Epithelial cell of prostate (primary cell): ENCODE measurements at regions not wholly inside any gene's neighbourhood (a gene's known extent, or its start where the extent isn't known, plus 50 kb on each side); places are given as distances from the start of the nearest gene placed in this dataset.
"Not testable (repeated sequence)": the region's sequence is repeated elsewhere in the genome, so short reads cannot be mapped to it uniquely, and the experiment has no call there.

Experiments used
- DNase-seq: peaks from one replicate; pipeline ENCODE4 v3.0.0-alpha.2; 2011; ENCODE audit warnings: low read depth, low spot score
- H3K27ac ChIP-seq: fragments of 450-650 bp; 2 replicates; pipeline ENCODE4 v1.5.1; 2017; ENCODE audit warnings: mild to moderate bottlenecking

DNA sequence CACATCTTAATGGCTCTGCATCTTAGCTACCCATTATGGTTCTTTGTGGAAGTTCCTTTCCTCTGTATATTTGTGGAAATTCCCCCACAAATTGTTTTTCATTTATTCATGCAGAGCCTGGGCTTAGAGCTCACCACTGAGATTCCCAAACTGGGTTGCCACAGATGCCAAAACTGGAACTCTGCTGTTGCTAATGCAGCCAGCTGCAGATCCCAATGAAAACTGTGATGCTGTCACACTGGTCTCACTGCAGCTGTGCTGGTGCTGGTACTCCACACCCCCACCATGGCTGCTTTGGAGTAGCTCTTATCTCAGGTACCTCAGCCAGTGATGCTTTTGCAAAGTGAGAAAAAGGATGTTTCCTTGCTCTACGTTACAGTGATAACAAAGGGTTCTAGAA is 87.7 kb downstream of the DCK start:
- DNase-seq: no peak
- no peak overlapping the region for H3K27ac ChIP-seq

DNA sequence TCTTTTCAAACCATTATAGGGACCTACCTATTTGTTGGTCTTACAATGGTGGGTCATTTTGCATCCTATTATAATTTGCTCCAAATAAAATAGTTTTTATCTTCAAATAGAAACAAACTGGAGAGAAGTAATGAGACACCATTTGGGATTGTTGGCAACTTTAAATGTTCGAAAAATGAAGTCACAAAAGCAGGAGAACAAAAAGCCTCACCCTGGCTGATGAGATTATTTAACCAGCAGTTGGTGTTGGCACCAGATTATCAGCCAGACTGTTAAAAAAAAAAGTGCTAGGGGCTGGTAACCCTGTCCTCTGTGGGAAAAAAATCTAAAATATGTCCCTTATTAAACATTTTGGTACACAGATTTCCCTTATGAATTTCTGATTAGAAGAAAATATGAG is 100.3 kb downstream of the DCK start:
- H3K27ac ChIP-seq: no peak overlapping the region
- no peak for DNase-seq

DNA sequence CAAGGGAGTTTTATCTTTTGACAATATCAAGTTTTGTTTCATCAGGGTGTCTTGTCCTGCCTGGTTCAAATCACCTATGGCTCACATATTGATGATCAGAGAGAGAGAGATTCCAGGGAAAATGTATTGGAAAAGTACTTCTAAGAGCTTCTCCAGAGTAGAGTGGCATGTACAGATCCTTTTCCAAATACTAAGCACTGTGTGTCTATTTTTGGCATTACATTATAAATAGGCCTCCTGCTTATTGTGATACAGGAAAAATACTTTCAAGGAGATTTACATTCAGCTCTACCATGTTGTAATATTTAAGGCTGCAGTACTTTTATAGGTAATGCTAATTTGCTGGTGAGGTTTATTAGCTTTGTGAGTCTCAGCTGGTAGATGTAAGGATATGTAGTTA is 100.8 kb downstream of the DCK start:
- DNase-seq: no peak
- H3K27ac ChIP-seq: no peak overlapping the region

DNA sequence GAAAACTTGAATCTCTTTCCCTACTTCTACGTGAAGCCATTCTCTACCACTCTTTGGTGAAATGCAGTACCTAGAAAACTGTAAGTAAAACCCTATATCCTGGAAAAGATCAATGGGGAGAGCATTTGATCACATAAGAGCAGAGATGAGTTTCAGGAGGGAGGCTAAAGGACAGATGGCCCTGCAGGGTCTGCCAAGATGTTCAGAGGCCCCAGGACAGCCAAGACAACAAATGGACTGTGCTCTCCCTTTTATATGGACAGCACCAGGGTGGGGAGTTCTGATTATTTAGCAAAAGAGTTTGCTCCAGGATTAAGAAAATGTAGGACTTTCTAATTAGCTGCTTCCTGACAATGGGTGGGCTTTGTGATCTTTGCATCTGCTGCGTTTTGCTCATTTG is 101.7 kb downstream of the DCK start:
- H3K27ac ChIP-seq: no peak overlapping the region
- no peak for DNase-seq

DNA sequence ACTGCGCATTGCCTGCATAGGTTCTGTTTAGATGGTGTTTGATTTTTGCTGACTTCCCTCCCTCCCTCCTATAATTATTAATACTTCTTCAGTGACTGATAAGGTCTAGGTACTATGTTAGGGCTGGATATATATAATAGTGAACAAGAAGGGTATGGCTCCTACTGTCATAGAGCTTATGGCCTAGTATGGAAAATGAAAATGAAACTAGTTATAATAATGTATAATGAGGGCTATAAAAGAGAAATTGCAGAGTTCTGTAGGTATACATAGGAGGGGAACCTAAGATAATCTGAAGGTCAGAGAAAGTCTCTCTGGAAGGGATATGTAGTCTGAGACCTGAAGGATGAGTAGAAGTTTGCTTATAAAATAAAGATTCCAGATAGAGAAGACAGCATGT is 102.1 kb downstream of the DCK start:
- no peak for DNase-seq
- no peak overlapping the region for H3K27ac ChIP-seq

DNA sequence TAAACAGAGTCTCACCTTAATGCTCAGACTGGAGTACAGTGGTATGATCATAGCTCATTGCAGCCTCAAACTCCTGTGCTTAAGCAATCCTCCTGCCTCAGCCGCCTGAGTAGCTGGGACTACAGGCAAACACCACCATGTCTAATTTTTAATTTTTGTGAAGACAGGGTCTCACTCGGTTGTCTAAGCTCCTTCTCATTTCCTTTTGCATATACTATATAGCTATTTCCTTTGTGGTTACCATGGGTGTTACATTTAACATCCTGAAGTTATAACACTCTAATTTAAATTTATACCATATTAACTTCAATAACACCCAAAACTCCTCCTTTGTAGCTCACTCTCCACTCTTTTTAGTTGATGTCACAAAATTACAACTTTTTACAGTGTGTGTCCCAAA is 114.3 kb downstream of the DCK start:
- DNase-seq: no peak
- H3K27ac ChIP-seq: no peak overlapping the region

DNA sequence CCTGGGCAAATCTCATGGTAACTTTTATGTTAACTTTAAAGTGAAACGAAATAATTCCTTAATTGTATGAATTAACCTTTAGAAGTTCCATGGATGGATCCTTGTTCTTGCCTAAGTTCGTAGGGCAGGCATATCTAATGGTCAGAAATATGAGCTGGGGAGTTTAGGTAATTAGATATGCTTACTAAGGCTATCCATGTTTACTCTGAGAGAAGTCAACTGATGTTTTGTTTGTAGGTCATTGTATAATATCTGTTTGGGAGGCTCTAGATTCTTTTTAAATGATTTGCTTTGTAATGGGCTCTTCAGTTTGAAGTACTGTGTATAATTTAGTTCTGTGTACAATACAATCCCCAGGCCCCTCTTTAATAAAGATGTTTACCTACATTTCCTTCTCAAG is 117.0 kb downstream of the DCK start:
- H3K27ac ChIP-seq: no peak overlapping the region

DNA sequence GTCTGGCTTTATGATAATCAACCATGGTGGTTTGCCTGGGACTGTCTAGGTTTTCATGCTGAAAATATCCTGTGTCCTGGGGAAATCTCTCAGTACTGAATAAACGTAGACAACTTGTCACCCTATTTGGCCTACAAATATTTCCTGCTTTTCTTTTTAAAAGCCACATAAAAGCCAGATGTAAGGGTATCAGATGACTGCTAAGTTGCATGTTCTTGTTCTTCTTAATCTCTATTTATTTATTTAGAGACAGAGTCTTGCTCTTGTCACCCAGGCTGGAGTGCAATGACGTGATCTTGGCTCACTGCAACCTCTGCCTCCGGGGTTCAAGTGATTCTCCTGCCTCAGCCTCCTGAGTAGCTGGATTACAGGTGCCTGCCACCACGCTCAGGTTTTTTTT is 117.7 kb downstream of the DCK start:
- H3K27ac ChIP-seq, DNase-seq: not testable (repeated sequence)

More for the DNA sequence above, 117.0 kb downstream of the DCK start:
- no peak for DNase-seq

DNA sequence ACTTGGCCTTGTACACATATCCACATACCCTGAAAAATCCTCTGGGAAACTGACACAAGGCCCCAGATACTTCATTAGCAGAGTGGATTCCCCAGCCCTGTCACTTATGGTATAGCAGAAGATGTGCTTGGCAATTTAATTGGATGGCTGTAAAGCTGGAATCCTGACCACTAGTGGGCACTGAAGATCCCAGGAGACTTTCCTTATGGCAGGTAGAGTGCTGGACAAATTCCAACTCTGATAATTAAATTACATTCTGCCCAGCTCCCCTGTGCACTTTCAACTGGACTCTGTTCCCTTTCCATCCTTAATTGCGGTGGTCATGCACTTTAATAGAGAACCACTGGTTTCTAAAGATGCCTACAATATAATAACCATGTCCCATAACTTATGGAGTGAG is 119.8 kb downstream of the DCK start:
- no peak for DNase-seq
- H3K27ac ChIP-seq: no peak overlapping the region

DNA sequence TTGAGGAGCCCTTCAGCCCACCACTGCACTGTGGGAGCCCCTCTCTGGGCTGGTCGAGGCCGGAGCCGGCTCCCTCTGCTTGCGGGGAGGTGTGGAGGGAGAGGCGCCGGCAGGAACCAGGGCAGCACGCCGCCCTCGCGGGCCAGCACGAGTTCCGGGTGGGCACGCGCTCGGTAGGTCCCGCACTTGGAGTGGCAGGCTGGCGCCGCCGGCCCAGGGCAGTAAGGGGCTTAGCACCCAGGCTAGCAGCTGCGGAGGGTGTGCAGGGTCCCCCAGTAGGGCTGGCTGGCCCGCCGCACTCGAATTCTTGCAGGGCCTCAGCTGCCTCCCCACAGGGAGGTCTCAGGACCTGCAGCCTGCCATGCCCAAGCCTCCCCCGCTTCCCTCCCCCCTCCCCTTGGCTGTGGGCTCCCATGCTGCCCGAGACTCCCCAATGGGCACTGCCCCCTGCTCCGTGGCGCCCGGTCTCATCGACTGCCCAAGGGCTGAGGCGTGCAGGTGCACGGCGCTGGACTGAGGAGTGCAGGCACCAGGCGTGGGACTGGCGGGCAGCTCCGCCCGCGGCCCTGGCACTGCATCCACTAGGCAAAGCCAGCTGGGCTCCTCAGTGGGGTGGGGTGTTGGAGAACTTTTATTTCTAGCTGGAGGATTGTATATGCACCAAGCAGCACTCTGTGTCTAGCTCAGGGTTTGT is 127.5 kb downstream of the DCK start:
- DNase-seq: no peak
- H3K27ac ChIP-seq: no peak overlapping the region

DNA sequence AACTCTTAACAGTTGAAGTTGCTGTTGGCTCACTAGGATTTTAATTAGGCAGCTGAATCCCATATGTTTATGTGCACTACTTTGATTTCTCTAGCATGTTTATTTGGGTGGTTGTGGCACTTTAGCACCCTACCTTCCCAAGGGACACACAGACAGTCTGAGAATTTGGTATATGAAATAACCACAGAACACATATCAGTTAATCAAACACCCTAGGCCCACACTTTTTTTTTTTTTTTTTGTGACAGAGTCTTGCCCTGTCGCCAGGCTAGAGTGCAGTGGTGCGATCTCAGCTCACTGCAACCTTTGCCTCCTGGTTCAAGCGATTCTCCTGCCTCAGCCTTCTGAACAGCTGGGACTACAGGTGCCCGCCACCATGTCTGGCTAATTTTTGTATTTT is 130.5 kb downstream of the DCK start:
- no peak for DNase-seq
- H3K27ac ChIP-seq: no peak overlapping the region

DNA sequence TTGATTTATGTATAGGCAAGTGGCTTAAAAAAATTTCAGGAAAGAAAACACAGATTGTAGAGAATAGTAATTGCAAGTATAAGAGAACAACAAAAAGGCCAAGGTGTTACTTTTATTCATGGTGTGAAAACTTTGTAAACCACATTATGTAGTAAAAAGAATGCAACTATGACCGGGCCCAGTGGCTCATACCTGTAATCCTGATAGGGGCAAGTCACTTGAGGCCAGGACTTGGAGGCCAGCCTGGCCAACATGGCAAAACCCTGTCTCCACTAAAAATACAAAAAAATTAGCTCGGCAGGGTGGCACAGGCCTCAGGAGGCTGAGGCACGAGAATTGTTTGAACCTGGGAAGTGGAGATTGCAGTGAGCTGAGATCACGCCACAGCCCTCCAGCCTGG is 131.7 kb downstream of the DCK start:
- no peak for DNase-seq
- no peak overlapping the region for H3K27ac ChIP-seq

DNA sequence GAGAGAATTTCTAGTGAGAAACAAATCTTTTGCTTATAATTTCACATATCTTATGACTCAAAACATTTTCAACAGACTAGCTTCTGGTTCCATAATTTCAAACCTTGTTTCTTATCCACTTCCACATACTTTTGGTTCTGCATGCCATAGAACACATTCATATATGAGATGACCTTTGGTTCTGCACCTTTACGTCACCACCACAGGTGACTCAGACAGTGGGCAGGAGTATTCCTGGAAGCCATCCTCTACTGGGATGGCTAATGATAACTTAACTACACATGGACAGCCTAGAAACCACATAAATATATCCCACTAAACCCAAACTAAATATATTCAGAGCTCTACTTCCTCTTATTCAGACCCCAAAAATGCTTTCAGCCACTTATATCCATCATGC is 133.3 kb downstream of the DCK start:
- peak; percentile 58 for DNase-seq
- no peak overlapping the region for H3K27ac ChIP-seq

DNA sequence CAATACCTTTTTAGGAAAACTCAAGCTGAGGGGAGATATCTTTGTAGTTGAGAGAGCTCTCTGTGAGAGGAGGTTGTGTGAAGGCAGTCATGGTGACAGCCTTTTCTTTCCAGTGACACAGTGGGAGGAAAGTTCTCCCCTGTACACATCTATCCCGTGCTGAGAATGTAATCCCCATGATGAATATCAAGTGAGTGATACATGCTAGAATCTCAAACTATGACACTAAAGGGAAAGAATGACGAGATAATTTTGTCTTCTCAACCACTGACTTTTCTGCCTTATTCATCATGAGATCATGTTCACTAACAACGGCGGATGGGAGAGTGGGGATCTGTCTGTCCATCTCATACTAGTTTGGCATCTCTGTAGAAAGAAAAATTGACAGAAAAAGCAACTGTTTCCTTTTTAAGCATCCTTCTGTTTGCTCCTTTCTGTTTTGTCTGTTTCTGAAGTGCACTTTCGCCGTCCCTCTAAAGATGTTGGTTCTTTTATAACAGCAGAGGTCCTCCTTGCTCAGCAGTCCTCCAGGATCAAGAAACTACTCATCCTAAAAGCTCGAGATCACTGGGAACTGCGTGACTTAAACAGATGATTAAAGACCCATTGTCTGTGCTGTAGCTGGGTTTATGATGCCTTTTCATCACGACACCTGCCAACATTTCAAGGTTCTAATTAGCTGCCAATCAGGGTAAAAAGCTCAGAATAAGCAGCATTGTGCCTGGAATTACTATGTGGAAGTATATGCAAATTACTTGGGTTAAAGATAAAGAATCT is 137.6 kb downstream of the DCK start:
- H3K27ac ChIP-seq: no peak overlapping the region
- DNase-seq: no peak

DNA sequence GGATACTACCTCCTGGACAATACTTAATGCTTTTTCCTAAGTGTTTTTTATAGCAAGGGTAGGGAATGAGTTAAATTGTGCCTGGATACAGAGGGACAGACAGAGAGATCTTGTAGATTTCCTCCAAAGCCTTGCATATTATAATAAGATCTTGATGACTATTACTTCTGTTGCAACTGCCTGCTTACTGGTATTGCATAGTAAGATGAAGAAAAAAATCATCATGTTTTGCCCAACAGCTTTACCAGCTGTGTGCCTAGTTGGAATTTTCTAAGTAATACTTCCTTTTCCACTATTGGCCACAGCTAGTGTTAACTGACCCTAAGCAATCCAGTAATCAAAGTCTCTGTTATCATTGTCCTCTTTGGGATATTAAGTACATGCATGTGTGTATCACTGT is 139.0 kb downstream of the DCK start:
- DNase-seq: no peak

DNA sequence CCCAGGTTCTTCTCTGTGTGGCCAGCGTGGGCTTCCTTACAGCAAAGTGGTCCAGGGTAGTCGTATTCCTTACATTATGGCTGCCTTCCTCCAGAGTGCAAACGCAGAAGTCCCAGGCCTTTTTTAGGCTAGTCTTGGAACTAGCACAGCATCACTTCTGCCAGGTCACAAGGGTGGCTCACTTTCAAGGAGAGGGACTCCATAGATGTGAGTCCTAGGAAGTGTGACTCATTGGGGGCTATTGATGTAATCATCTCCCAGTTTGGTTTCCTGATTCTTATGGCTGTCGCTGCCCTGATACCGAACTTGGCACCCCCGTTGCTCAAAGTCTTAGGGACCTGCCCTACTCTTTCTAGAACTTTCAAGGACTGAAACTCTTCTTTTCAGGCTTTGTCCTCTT is 140.0 kb downstream of the DCK start:
- DNase-seq: no peak
- no peak overlapping the region for H3K27ac ChIP-seq

More for the DNA sequence above, 139.0 kb downstream of the DCK start:
- no peak overlapping the region for H3K27ac ChIP-seq

DNA sequence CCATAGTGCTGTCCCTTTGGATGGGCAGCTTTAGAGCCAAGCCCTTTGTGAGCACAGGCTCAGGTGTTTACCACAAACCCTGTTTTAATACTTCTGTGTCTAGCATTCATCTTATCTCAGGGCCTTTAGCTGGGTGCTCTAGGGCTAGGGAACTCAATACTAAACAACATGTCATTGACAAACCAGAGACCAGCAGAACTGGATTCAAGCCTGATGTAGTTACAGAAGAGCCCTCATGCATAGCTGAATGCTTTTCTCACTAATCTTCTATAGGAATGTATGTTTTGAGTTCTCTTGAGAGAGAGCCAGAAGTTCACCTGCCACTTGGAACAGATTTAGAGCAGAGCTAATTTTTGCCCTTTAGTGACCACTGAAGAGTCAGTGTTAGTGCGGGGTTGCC is 142.6 kb downstream of the DCK start:
- no peak for DNase-seq
- H3K27ac ChIP-seq: no peak overlapping the region

DNA sequence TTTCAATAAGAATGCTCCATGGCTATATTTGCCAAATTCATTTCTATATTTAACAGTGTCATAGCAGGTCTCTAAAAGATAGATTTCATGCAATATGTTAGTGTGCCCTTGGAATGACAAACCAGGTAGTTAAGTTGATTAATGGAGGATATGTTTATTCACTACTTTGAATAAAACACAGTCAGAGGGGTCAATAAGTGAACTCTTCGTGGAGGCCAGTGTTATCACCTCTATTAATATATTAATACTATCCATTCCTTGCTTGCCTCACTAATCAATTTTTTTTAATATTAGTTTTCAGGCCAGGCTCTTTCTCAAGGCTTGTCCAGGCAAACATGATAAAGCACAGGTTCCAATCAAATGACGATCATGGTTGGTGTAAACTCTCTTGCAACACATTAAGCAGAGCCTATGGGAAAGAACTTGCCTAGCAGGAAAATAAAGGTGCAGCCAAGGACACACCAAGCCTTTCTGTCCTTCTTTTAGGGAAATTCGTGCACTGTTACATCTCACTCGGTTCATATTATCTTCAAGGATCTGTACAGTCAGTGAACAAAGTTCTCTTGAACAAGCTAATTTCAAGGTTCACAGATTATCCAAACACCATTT is 144.7 kb downstream of the DCK start:
- no peak overlapping the region for H3K27ac ChIP-seq
- DNase-seq: no peak

DNA sequence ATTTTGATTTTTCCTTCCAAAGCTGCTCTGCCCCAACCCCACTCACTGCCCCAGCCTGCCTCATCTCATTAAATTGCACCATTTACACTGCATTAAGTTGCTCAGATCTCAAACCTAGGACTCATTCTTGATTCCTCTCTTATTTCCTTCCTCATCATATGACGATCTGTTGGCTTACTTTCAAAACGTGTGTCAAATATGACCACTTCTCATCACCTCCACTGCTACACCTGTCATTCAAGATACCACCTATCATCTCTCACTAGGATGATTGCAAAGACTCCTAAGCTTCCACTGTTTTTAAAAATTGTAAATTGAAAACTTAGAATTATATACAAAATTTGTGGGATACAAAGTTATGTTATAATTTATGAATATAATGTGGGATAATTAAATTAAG is 147.1 kb downstream of the DCK start:
- DNase-seq: no peak
- no peak overlapping the region for H3K27ac ChIP-seq

DNA sequence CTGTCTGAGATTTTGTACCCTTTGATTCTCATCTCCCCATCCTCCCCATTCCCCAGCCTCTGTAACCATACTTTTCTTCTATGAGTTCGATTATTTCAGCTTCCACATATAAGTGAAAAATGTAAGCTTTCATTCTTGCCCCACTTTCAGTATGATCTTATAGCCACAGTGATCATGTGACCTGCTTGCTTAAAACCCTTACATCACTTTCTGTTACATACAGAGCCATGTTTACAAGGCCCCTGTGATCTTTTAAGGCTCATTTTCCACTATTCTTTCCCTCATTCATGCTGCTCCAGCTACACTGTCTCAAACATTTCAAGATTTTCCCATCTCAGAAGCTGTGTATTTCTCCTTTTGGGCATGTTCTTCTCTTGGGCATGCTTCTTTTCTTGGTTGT is 147.7 kb downstream of the DCK start:
- no peak for DNase-seq
- no peak overlapping the region for H3K27ac ChIP-seq

DNA sequence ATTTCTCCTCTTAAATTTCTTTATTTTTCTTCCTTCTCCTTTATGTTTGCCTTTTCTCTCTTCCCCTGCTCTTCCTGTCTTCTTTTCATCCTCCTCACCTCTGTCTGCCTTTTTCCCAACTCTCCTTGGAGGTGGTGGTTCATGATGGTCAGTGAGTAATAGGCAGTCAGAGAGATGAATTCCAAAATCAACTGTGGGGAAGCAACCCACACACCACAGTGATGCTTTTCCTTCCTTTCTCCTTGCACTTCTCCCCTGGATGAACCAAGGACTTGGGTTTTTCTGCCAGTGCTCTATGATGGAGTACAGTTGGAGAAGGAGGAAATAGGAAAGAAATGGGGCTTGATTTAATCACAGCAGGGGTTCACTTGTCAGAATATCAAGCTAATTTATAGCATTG is 153.8 kb downstream of the DCK start:
- DNase-seq: no peak
- H3K27ac ChIP-seq: no peak overlapping the region

DNA sequence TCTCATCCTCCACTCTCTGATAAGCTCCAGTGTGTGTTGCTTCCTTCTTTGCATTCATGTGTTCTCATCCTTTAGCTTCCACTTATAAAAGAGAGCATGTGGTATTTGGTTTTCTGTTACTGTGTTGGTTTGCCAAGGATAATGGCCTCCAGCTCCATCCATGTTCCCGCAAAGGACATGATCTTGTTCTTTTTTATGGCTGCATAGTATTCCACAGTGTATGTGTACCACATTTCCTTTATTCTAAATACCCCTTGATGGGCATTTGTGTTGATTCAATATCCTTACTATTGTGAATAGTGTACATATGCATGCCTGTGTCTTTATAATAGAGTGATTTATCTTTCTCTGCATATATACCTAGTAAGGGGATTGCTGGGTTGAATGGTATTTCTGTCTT is 155.1 kb downstream of the DCK start:
- no peak overlapping the region for H3K27ac ChIP-seq
- DNase-seq: no peak
